ENCODE measurements at regions not wholly inside any gene's neighbourhood (a gene's known extent, or its start where the extent isn't known, plus 50 kb on each side); places are given as distances from the start of the nearest gene placed in this dataset.

DNA sequence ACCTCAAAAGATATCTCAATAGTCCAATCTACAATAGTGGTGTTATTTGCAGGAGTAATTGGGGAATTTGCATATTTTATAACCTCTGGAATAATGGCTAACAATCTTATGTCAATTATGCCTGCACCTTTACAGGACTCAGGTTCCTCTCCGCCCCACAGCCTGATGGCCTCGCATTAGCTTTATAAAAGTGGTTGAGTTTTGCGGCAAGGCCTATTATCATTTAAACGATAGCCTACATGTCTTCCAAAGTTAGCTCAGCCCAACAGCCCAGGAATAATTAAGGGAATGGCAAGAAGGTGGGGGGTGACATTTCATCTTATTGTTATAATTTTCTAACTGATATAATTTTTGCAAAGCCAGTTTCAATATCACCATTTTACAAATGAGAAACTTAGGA, 97.3 kb downstream of the RTP4 start:
- no peak for DNase-seq

GRCh38 chr3:187464682-187465081, 96.5 kb downstream of the RTP4 start:
- no peak for DNase-seq

- DNase-seq: no peak
Observed at GRCh38 chr3:187458921-187459320, 90.7 kb downstream of the RTP4 start.

DNA sequence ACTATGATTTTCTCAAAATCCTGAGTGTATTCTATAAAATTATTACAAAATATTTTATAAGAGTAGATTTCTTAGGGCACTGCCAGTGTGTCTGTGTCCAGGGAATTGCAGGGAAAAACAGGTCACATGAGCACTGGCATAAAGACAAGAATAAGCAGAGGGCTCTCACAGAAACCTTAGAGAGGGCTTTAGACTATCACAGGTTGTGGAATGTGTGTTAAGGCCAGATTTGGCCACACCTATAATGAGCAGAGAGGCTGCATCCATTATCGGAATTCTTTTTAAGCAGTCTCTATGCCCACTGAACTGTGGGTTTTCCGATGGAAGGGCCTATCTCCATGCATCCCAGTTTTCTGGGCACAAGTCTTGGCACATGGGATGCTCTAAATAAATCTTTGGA, 90.2 kb downstream of the RTP4 start:
- DNase-seq: no peak

GRCh38 chr3:187456250-187456649, 88.1 kb downstream of the RTP4 start:
- no peak for DNase-seq

DNA sequence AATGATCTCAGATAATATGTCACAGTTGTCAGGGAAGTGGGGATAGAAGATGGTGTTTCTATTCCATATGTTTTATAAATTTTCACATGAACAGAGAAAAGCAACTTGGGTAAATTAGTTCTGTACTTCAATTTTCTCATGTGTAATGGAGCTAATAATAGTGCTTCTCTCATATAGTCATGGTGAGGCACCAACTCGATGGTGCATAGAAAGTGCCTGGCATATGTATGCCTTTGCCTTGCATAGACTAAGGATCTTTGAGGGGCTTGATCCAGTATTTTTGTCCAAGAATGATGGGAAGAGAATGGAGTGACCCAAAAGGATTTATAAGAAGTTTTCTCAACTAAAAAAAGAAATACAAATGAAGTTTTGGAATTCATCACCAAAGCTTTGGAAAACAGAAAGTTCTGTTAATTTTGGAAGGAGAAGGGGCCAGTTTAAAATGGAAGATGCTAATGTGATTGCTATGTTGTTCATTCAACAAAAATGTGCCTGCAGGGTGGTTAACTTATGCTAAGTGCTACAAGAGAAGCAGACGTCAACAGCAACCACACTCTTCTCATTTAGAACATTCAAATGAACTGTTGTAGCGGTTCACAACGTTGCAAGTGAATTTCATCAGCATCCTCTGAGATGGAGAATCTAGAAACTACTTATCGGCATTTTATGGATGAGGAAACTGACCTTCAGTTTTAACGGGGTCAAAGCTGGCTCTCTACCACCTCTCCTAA, 86.1 kb downstream of the RTP4 start:
- no peak for DNase-seq

GRCh38 chr3:187450431-187451190, 82.4 kb downstream of the RTP4 start:
- no peak for DNase-seq

- DNase-seq: no peak
Observed at GRCh38 chr3:187448674-187449073, 80.5 kb downstream of the RTP4 start.

GRCh38 chr3:187447737-187448136, 79.6 kb downstream of the RTP4 start:
- no peak for DNase-seq

DNA sequence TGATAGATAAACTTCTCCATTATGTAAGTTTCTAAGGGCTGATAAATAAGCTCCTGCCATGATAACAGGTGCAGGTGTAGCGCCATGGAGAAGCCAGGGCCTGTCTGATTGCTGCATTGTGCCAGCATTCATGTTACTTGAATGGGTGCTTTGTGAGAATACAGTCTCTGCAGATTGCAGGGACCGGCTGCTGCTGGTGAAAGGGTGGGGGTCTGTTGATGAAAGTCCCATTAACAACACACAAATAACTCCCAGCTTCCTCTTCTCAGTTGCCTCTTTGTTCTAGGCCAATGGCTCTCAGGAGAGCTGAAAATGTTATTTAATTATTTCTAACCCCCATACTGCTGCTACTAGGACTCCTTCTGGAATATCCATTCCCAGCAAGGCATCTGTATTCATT, 77.2 kb downstream of the RTP4 start:
- DNase-seq: no peak

DNA sequence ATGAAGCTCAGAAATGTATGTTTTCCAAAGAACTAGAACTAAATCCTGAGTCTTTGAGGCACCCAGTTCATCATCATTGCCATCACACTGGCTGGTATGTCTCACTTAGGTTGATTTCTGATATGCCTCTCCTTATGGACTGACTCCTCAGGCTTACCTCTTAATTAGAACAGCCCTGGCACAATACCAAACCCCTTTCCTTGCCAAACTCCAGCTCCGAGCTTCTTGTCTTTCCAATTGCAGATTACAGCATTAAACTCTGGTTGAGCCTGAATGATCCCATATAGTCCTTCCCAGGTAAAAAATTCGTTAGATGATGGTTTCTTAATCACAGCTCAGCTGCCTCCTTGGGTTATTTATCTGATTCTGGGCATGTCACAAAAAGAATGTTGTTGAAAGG, 66.3 kb downstream of the RTP4 start:
- no peak for DNase-seq

GRCh38 chr3:187430576-187430975, 62.4 kb downstream of the RTP4 start:
- no peak for DNase-seq

Data from DMS53 (cell line).